Thyroid gland (tissue), 4 donors: ENCODE measurements at regions not wholly inside any gene's neighbourhood (a gene's known extent, or its start where the extent isn't known, plus 50 kb on each side); places are given as distances from the start of the nearest gene placed in this dataset.

Source experiments
- DNase-seq, 2 donors: peaks; one replicate each; pipeline ENCODE4 v3.0.0-alpha.2; 2019
- H3K27ac ChIP-seq, 3 donors: fragments of 200-600 bp; sonication (generic); 1 replicate in 2 of 3; 2 replicates in 1 of 3; pipeline ENCODE4 v1.5.1; 2016 to 2019; ENCODE audit warnings: mild to moderate bottlenecking in 1 of 3, moderate library complexity in 1 of 3
- H3K27me3 ChIP-seq: fragments of 200-600 bp; sonication (generic); one replicate; pipeline ENCODE4 v1.5.1; 2019
- H3K36me3 ChIP-seq, 2 donors: fragments of 200-600 bp; sonication (generic); one replicate each; pipeline ENCODE4 v1.5.1; 2016 to 2019
- H3K4me1 ChIP-seq, 2 donors: fragments of 200-600 bp; sonication (generic); one replicate each; pipeline ENCODE4 v1.5.1; 2017 to 2019
- H3K4me3 ChIP-seq, 3 donors: fragments of 200-600 bp; sonication (generic); replicated peaks in 1 of 3; 1 replicate in 2 of 3; 2 replicates in 1 of 3; pipeline ENCODE4 v1.5.1; 2016; ENCODE audit warnings: mild to moderate bottlenecking in 1 of 3
- H3K9me3 ChIP-seq: fragments of 200-600 bp; sonication (generic); one replicate; pipeline ENCODE4 v1.5.1; 2017
- CTCF ChIP-seq, 6 experiments: fragments of 200-600 bp in 3 of 6; fragments of 450-650 bp in 3 of 6; sonication (generic) in 3 of 6; IDR thresholded peaks; one replicate each; pipeline ENCODE4 v1.5.1; 2016 to 2019; ENCODE audit warnings: antibody characterized with exemption in 6 of 6, mild to moderate bottlenecking in 2 of 6, inconsistent platforms in 1 of 6, moderate library complexity in 1 of 6
- POLR2A ChIP-seq, 2 donors: fragments of 450-650 bp; IDR thresholded peaks; one replicate each; pipeline ENCODE4 v1.6.1; 2017; ENCODE audit warnings: antibody characterized with exemption in 2 of 2, mild to moderate bottlenecking in 2 of 2, moderate library complexity in 1 of 2
- WGBS, 2 donors: methylation state at CpG; one replicate each; pipeline ENCODE4 v1.1.5; 2017; 5-methylcytosine and 5-hydroxymethylcytosine counted together
- intact Hi-C: fragments of 100-400 bp; cut with DNase I; formaldehyde crosslinking; loops from one replicate; pipeline ENCODE4 v1.15.1; 2023

- no peaks in the 10 kb centered on the region for H3K36me3 ChIP-seq
- no peaks in the 10 kb centered on the region for H3K27me3 ChIP-seq
- intact Hi-C loops, result no loop called here
- H3K4me3 ChIP-seq, result no peak overlapping the region
- H3K9me3 ChIP-seq, result no peaks in the 10 kb centered on the region
- DNase-seq, result no peak
- H3K27ac ChIP-seq, result no peak overlapping the region
- 87 to 89% methylated on average over 1 of the region's 1 CpG for WGBS, 2 donors
- H3K4me1 ChIP-seq, result no peaks in the 10 kb centered on the region
- no peak for TF ChIP-seq POLR2A (IDR thresholded peaks at IDR 0.05)
- TF ChIP-seq CTCF (IDR thresholded peaks at IDR 0.05), result no peak
Measured at GRCh38 chr1:239785576-239785975, 306.1 kb upstream of the FMN2 start.

DNA sequence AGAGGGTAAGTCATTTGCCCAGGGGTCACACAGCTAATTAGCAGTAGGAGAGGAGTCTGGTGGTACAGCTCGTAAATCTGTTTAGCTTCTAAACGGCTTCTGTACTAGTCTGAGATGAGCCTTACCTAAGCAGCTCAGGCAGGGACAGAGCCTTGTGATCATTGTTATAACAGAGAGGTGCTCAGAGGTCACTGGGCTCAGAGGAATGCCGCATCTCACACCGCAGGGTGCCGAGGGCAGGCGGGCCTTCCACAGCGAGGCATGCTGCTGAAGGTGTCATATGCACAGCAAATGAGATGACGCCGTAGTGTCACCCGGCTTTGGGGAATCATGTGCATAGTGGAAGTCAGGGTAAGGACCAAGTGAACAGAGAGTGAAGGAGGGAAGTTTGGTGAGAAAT lies 305.2 kb upstream of the FMN2 start:
- no peak for TF ChIP-seq CTCF (IDR thresholded peaks at IDR 0.05)
- no peaks in the 10 kb centered on the region for H3K36me3 ChIP-seq
- no peak for DNase-seq
- WGBS, 2 donors, result 63 to 74% methylated on average over 10 of the region's 10 CpGs
- intact Hi-C loops, result no loop called here
- H3K27me3 ChIP-seq, result no peaks in the 10 kb centered on the region
- no peaks in the 10 kb centered on the region for H3K4me1 ChIP-seq
- H3K4me3 ChIP-seq, result no peak overlapping the region
- no peaks in the 10 kb centered on the region for H3K9me3 ChIP-seq
- no peak overlapping the region for H3K27ac ChIP-seq

DNA sequence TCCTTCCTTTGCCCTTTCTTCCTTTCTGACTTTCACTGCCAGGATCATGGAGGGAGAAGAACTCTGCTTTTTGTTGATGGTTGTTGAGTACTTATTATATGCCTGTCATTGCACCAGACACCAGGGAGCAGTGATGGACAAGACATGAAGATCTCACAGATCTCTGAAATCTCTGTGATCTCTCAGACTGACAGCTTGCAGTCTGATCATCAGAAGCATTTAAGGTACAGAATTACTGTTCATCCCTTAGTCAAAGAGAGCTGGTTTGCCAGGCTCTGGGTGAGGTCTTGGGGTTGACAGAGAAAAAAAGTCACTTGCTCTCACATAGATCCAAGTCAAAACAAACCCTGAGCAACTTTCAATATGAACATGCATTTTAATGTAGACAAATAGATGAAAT lies 299.5 kb upstream of the FMN2 start:
- Histone ChIP-seq H3K4me3 (no peak overlapping the region), H3K9me3 (no peaks in the 10 kb centered on the region), H3K27ac (no peak overlapping the region), H3K36me3 (no peaks in the 10 kb centered on the region), H3K27me3 (no peaks in the 10 kb centered on the region), H3K4me1 (no peaks in the 10 kb centered on the region)
- no peak for DNase-seq
- intact Hi-C loops, result no loop called here
- TF ChIP-seq CTCF (IDR thresholded peaks at IDR 0.05) (no peak), POLR2A (IDR thresholded peaks at IDR 0.05) (no peak)

DNA sequence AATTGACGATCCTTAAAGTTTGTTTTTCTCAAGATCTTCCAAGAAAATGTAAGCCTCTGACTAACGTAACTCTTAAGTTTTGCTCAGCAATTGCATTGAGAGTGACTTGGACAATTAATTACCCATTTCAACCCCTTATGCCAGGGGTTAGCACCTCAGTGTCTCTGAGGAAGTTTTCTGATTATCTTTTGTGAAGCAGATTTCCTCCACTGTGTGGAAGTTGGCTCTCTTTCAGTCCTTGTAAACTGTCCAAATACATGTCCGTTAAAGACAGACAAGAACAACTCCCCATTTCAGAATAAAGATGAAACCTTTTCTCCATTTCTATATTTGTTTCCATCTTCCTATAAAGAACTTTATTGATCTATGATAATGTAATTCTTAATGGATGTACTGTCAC lies 296.4 kb upstream of the FMN2 start:
- Histone ChIP-seq H3K36me3 (no peaks in the 10 kb centered on the region), H3K4me3 (no peak overlapping the region), H3K9me3 (no peaks in the 10 kb centered on the region), H3K27me3 (no peaks in the 10 kb centered on the region), H3K4me1 (no peaks in the 10 kb centered on the region), H3K27ac (no peak overlapping the region)
- no peak for TF ChIP-seq CTCF (IDR thresholded peaks at IDR 0.05)
- no peak for DNase-seq
- intact Hi-C loops, result no loop called here
- 62 to 64% methylated on average over 3 of the region's 3 CpGs for WGBS, 2 donors

DNA sequence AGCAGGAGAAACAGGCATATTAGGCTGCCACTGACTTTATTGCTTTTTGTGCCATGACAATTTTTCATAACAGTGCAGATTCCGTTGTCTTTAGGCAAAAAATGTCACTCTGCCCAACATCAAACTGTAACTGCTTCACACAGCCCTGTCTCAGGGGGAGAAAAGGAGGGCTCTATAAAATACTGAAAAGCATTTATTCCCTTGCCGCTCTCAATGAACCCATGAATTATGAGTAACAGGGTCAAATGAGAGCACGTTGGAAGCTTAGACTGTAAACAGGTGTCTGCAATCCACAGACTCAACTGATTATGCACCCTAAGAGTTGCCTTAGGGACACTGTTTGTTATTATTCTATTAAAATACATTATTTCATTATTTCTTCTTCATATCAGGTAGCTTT lies 292.1 kb upstream of the FMN2 start:
- no peak overlapping the region for H3K4me3 ChIP-seq
- H3K27ac ChIP-seq, result no peak overlapping the region
- no peaks in the 10 kb centered on the region for H3K4me1 ChIP-seq
- H3K36me3 ChIP-seq, result no peaks in the 10 kb centered on the region
- TF ChIP-seq POLR2A (IDR thresholded peaks at IDR 0.05) (no peak), CTCF (IDR thresholded peaks at IDR 0.05) (no peak)
- H3K27me3 ChIP-seq, result no peaks in the 10 kb centered on the region
- DNase-seq, result no peak
- H3K9me3 ChIP-seq, result no peaks in the 10 kb centered on the region
- intact Hi-C loops, result no loop called here
- 94 to 95% methylated on average over 3 of the region's 3 CpGs for WGBS, 2 donors
